ENCODE measurements at regions not wholly inside any gene's neighbourhood (a gene's known extent, or its start where the extent isn't known, plus 50 kb on each side); places are given as distances from the start of the nearest gene placed in this dataset.

DNA sequence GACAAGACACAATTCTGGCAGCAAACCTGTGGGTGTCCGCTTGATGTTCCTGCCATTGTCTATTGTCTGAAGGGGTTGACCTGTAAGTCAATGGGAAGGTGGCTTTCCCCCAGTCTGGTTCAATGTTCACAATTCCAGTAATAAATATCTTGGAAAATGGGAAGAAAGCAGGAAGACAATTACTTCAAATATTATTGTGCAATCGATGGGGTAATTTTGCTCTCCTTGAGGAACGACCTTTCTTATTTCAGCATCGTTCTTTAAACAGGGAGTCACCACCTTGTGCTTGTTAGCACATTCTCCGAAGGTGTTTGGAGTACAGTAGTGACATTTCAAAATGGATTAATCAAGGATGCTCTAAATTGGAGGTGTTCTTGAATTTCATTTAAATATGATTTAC lies 136.9 kb downstream of the BTBD3 start:
- TF ChIP-seq, protein P1, sequence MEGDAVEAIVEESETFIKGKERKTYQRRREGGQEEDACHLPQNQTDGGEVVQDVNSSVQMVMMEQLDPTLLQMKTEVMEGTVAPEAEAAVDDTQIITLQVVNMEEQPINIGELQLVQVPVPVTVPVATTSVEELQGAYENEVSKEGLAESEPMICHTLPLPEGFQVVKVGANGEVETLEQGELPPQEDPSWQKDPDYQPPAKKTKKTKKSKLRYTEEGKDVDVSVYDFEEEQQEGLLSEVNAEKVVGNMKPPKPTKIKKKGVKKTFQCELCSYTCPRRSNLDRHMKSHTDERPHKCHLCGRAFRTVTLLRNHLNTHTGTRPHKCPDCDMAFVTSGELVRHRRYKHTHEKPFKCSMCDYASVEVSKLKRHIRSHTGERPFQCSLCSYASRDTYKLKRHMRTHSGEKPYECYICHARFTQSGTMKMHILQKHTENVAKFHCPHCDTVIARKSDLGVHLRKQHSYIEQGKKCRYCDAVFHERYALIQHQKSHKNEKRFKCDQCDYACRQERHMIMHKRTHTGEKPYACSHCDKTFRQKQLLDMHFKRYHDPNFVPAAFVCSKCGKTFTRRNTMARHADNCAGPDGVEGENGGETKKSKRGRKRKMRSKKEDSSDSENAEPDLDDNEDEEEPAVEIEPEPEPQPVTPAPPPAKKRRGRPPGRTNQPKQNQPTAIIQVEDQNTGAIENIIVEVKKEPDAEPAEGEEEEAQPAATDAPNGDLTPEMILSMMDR (conservative IDR thresholded peaks at IDR 0.05; ENCODE audit: low read depth, low read length): no peak
- no peak for DNase-seq (ENCODE audit: low read depth)

DNA sequence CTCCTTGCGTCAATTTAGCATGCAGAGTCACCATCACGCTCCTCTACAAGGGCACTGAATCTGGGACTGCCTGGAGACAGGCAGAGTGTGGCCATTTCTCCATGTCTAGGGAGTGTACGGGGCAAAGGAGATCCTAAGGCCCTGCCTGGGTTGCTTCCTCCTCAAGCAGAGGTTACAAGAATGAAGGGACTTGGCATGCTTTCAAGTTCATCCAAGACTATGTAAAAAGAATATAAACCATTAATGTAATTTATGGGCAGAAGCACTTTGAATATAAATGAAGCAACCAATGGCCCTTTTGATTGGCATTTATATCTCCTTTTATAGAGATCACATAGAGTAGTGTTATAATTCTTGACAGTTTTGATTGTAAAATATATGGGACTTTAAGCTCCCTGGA lies 137.5 kb downstream of the BTBD3 start:
- no peak for DNase-seq (ENCODE audit: low read depth)
- TF ChIP-seq, protein P1 (conservative IDR thresholded peaks at IDR 0.05; ENCODE audit: low read depth, low read length): no peak
- no peak overlapping the region for H3K4me3 ChIP-seq (ENCODE audit: low read depth, low read length)

More for the DNA sequence above, 136.9 kb downstream of the BTBD3 start:
- H3K4me3 ChIP-seq (ENCODE audit: low read depth, low read length): no peak overlapping the region

DNA sequence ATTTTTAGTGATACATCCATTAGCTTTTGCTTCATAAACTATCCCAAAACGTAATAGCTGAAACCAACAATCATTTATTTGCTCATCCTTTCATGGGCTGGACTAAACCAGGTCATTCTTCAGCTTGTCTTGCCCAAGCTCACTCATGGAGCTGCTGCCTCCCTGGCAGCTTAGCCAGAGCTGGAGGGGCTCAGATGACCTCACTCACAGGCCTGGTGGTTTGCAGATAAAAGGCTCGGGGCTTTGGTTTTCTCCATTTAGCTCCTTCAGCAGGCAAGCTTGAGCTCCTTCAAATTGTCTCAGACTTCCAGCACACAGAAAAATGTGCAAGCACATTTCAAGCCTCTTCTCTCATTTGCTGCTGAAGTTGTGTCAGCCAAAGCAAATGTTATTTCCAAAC lies 139.1 kb downstream of the BTBD3 start:
- DNase-seq (ENCODE audit: low read depth): no peak
- H3K4me3 ChIP-seq (ENCODE audit: low read depth, low read length): no peak overlapping the region
- TF ChIP-seq, protein P1 (conservative IDR thresholded peaks at IDR 0.05; ENCODE audit: low read depth, low read length): no peak

DNA sequence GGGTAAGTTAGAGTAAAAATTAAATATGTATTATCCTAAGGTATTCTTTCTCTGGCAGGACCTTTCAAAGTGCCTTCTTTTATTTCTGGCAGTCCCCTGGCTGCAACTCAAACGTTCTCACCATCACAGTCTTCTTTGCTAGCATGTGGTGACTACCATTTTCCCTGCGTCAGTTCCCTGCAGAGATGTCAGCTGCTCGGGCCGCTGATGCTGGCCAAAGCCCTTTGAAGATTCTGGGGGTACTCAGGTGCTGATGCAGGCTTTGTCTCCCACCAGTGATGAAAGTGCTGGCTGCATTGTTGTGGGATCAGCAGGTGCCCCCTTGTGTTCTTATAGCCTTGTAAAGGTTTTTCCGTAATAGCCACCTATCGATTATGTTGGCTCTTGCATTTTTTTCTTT lies 140.1 kb downstream of the BTBD3 start:
- H3K4me3 ChIP-seq (ENCODE audit: low read depth, low read length): no peak overlapping the region
- no peak for DNase-seq (ENCODE audit: low read depth)
- TF ChIP-seq, protein P1 (conservative IDR thresholded peaks at IDR 0.05; ENCODE audit: low read depth, low read length): no peak

DNA sequence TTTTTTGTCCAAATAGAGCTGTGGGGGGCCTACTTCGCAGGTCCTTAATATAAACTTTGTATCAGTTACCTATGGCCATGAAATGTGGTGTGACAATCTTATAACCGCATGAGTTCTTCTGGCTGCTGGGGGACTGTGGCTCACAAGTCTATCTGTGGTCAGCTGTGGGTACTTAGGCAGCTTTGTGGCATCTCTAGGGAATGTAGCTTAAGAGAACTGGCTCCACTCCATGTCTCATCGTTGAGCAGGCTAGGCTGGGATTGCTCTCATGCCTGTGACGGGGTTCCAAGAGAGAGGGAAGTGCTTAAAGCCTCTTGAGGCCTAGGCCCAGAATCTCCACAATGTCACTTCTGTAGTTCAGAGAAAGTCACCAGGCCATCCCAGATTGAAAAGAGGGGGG lies 140.5 kb downstream of the BTBD3 start:
- no peak for DNase-seq (ENCODE audit: low read depth)
- TF ChIP-seq, protein P1 (conservative IDR thresholded peaks at IDR 0.05; ENCODE audit: low read depth, low read length): no peak
- H3K4me3 ChIP-seq (ENCODE audit: low read depth, low read length): no peak overlapping the region

DNA sequence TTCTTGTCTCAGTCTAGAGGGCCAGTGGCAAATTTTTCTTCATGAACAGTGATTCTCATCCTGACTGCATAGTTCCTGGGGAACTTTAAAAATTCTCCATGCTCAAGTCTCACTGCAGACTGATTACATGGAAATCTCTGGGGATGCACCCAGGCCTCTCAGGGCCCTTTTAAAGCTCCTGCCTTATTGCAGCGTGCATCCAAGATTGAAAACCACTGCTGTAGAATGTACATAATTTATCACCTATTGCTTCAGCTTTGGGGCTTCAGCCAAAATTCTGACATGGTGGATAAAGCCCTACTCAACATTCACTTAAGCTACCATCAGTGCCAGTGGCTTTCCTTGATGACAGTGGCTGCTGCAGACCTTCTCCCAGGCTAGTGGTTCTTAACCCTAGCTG lies 143.8 kb downstream of the BTBD3 start:
- H3K4me3 ChIP-seq (ENCODE audit: low read depth, low read length): no peak overlapping the region
- TF ChIP-seq, protein P1 (conservative IDR thresholded peaks at IDR 0.05; ENCODE audit: low read depth, low read length): no peak
- no peak for DNase-seq (ENCODE audit: low read depth)

DNA sequence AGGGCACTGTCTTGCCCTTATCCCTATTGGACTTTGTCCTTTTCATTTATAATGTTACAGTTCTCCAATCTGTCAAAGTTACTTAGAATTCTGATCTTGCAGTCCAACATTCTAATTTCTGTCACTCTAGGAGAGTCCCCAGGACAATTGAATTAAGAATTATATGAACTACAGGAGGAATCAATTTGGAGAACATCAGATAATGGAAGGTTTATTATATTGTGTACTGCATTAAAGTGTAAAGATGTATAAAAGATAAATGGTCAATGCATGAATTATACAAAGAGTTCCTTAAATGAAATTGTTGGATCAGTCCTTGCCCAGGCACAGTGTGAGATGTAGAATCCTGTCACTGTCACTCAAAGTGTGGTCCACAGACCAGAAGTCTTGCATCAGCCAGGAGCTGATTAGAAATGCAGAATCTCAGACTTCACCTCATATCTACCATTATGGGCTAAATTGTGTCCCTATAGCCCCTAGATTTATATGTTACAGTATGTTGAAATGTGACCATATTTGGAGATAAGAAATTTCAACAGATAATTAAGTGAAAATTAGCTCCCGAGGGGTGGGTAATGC lies 145.5 kb downstream of the BTBD3 start:
- no peak overlapping the region for H3K4me3 ChIP-seq (ENCODE audit: low read depth, low read length)
- TF ChIP-seq, protein P1 (conservative IDR thresholded peaks at IDR 0.05; ENCODE audit: low read depth, low read length): no peak
- DNase-seq (ENCODE audit: low read depth): no peak

Measured in choroid plexus epithelial cell (primary cell).